ENCODE measurements at regions not wholly inside any gene's neighbourhood (a gene's known extent, or its start where the extent isn't known, plus 50 kb on each side); places are given as distances from the start of the nearest gene placed in this dataset.

- POLR2A ChIA-PET: no interaction called here
Observed at GRCh38 chr1:5565281-5566125, 426.7 kb downstream of the NPHP4 start.

DNA sequence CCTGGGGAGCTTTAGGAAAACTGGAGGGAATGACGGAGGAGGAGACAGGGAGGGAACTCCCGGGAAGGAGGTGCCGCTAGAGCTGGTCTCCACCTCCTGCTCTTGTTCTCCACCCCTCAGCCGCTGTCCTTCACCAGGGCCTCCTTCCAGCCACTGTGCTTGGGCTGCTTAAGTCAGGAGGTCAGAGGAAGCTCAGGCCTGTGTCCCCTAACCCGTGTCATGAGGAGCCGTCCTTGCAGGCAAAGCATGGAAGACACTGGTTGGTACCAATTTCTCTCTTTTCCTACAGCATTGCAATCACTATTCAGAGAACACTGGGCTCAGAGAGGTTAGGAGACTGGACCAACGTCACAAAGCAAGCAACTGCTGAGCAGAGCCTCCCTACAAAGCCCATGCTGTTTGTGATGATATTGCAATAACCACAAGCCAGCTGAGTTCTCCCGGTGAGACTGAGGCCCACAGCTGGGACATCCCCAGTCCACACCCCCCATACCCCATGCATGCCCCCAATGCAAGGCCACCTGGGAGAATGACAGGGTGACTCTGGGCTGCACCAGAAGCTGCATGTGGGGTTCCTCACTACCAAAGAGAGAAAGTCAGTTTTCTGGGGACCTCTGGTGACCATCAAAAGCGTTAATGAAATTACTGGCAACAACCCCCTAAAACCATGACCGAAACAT lies 427.5 kb downstream of the NPHP4 start:
- TF ChIP-seq, protein P1, sequence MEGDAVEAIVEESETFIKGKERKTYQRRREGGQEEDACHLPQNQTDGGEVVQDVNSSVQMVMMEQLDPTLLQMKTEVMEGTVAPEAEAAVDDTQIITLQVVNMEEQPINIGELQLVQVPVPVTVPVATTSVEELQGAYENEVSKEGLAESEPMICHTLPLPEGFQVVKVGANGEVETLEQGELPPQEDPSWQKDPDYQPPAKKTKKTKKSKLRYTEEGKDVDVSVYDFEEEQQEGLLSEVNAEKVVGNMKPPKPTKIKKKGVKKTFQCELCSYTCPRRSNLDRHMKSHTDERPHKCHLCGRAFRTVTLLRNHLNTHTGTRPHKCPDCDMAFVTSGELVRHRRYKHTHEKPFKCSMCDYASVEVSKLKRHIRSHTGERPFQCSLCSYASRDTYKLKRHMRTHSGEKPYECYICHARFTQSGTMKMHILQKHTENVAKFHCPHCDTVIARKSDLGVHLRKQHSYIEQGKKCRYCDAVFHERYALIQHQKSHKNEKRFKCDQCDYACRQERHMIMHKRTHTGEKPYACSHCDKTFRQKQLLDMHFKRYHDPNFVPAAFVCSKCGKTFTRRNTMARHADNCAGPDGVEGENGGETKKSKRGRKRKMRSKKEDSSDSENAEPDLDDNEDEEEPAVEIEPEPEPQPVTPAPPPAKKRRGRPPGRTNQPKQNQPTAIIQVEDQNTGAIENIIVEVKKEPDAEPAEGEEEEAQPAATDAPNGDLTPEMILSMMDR (IDR thresholded peaks at IDR 0.05): no peak
- no peaks in the 10 kb centered on the region for H3K36me3 Mint-ChIP-seq (ENCODE audit: low read depth)
- ATAC-seq (no peak), DNase-seq (no peak)
- no peak overlapping the region for H3K4me3 Mint-ChIP-seq
- no peaks in the 10 kb centered on the region for H3K4me1 Mint-ChIP-seq (ENCODE audit: low read depth)
- peaks cover 6% of the 10 kb centered on the region for H3K9me3 Mint-ChIP-seq
- H3K27me3 Mint-ChIP-seq: no peaks in the 10 kb centered on the region
- POLR2A ChIA-PET: no interaction called here
- intact Hi-C loops (cut with micrococcal nuclease): no loop called here
- CTCF ChIA-PET: no interaction called here
- no peak overlapping the region for H3K27ac Mint-ChIP-seq

More at GRCh38 chr1:5565281-5566125, 426.7 kb downstream of the NPHP4 start:
- TF ChIP-seq, protein P1 (IDR thresholded peaks at IDR 0.05): no peak
- no peak for ATAC-seq
- Mint-ChIP-seq H3K27me3 (no peaks in the 10 kb centered on the region), H3K9me3 (peaks cover 6% of the 10 kb centered on the region), H3K4me1 (ENCODE audit: low read depth) (no peaks in the 10 kb centered on the region), H3K4me3 (no peak overlapping the region), H3K36me3 (ENCODE audit: low read depth) (no peaks in the 10 kb centered on the region), H3K27ac (no peak overlapping the region)
- intact Hi-C loops (cut with micrococcal nuclease): no loop called here
- DNase-seq: no peak
- CTCF ChIA-PET: no interaction called here

GRCh38 chr1:5563861-5564577 lies 428.2 kb downstream of the NPHP4 start:
- CTCF ChIA-PET: no interaction called here
- Mint-ChIP-seq H3K27ac (no peak overlapping the region), H3K9me3 (peaks cover 5% of the 10 kb centered on the region)

GRCh38 chr1:5562769-5563168 lies 429.5 kb downstream of the NPHP4 start:
- CTCF ChIA-PET: no interaction called here
- peaks cover 11% of the 10 kb centered on the region for H3K9me3 Mint-ChIP-seq
- no peak overlapping the region for H3K27ac Mint-ChIP-seq
- ATAC-seq (no peak), DNase-seq (no peak)
- intact Hi-C loops (cut with micrococcal nuclease): no loop called here
- POLR2A ChIA-PET: no interaction called here
- peaks cover 4% of the 10 kb centered on the region for H3K27me3 Mint-ChIP-seq
- H3K4me1 Mint-ChIP-seq (ENCODE audit: low read depth): no peaks in the 10 kb centered on the region
- TF ChIP-seq, protein P1 (IDR thresholded peaks at IDR 0.05): no peak
- H3K36me3 Mint-ChIP-seq (ENCODE audit: low read depth): no peaks in the 10 kb centered on the region
- H3K4me3 Mint-ChIP-seq: no peak overlapping the region

More at GRCh38 chr1:5563861-5564577, 428.2 kb downstream of the NPHP4 start:
- intact Hi-C loops (cut with micrococcal nuclease): no loop called here
- Mint-ChIP-seq H3K36me3 (ENCODE audit: low read depth) (no peaks in the 10 kb centered on the region), H3K27me3 (peaks cover under 1% of the 10 kb centered on the region), H3K4me3 (no peak overlapping the region), H3K4me1 (ENCODE audit: low read depth) (no peaks in the 10 kb centered on the region)
- POLR2A ChIA-PET: no interaction called here
- ATAC-seq (no peak), DNase-seq (no peak)
- TF ChIP-seq, protein P1 (IDR thresholded peaks at IDR 0.05): no peak

Data from activated CD8-positive, alpha-beta T cell treated with anti-CD3 and anti-CD28 coated beads for 36 hours (primary cell).